ENCODE measurements at regions not wholly inside any gene's neighbourhood (a gene's known extent, or its start where the extent isn't known, plus 50 kb on each side); places are given as distances from the start of the nearest gene placed in this dataset.

GRCh38 chr2:71891719-71892422 is 255.8 kb downstream of the CYP26B1 start:
- Histone ChIP-seq H3K27ac (ENCODE audit: low read depth, low read length) (no peak overlapping the region), H3K4ac (replicated peaks; ENCODE audit: insufficient read length, low read depth, low read length) (no peak overlapping the region), H2BK5ac (ENCODE audit: low read depth, low read length) (no peak overlapping the region), H3K79me1 (ENCODE audit: low read depth, low read length) (no peaks in the 10 kb centered on the region), H3K56ac (replicated peaks; ENCODE audit: insufficient read length, low read depth, low read length) (no peak overlapping the region), H3K4me3 (ENCODE audit: extremely low read depth in 1 of 4, insufficient read depth in 2 of 4, low read depth in 3 of 4, low read length in 4 of 4) (no peak overlapping the region), H3K4me2 (ENCODE audit: insufficient read depth in 1 of 2, low read depth in 2 of 2, low read length in 2 of 2) (no peak overlapping the region), H3K23me2 (ENCODE audit: low read depth, low read length) (no peaks in the 10 kb centered on the region), H3K36me3 (ENCODE audit: control insufficient read depth in 2 of 4, insufficient read depth in 4 of 4, low read length in 3 of 4) (no peaks in the 10 kb centered on the region), H2AK5ac (ENCODE audit: low read depth, low read length) (no peak overlapping the region), H3K18ac (ENCODE audit: extremely low read depth, low read length) (no peak overlapping the region), H2AFZ (ENCODE audit: low read length) (no peak overlapping the region), H3K79me2 (ENCODE audit: control insufficient read depth in 1 of 2, insufficient read depth in 2 of 2, low read length in 2 of 2) (no peaks in the 10 kb centered on the region), H2BK15ac (ENCODE audit: low read length) (no peak overlapping the region), H4K5ac (ENCODE audit: insufficient read length, low read depth, low read length) (no peak overlapping the region), H3K23ac (ENCODE audit: insufficient read length) (no peak overlapping the region), H4K91ac (replicated peaks; ENCODE audit: insufficient read length, low read length) (no peak overlapping the region), H2BK12ac (ENCODE audit: low read depth, low read length) (no peak overlapping the region), H2BK120ac (replicated peaks; ENCODE audit: low read depth, low read length) (no peak overlapping the region), H3K4me1 (replicated peaks in 1 of 4; ENCODE audit: control insufficient read depth in 3 of 4, insufficient read depth in 4 of 4, low read length in 3 of 4) (no peaks in the 10 kb centered on the region), H3K9ac (replicated peaks in 1 of 4; ENCODE audit: extremely low read depth in 1 of 4, low read depth in 3 of 4, low read length in 3 of 4) (no peak overlapping the region), H2BK20ac (ENCODE audit: low read length) (no peak overlapping the region), H4K8ac (ENCODE audit: extremely low read depth, insufficient read depth, low read length) (no peak overlapping the region), H3K9me3 (ENCODE audit: insufficient read depth in 2 of 2, low read depth in 1 of 2, low read length in 1 of 2) (no peaks in the 10 kb centered on the region), H4K20me1 (replicated peaks in 1 of 2; ENCODE audit: control insufficient read depth in 1 of 2, insufficient read depth in 2 of 2, low read length in 2 of 2) (no peaks in the 10 kb centered on the region), H3K14ac (ENCODE audit: insufficient read length) (no peak overlapping the region), H3K27me3 (replicated peaks in 1 of 4; ENCODE audit: control insufficient read depth in 3 of 4, extremely low read depth in 1 of 4, insufficient read depth in 3 of 4, low read length in 3 of 4) (no peaks in the 10 kb centered on the region)
- TF ChIP-seq RAD21 (IDR thresholded peaks at IDR 0.05 in 1 of 2, conservative IDR thresholded peaks at IDR 0.05 in 1 of 2; ENCODE audit: low read depth in 2 of 2, low read length in 2 of 2), result no peak
- no peak for TF ChIP-seq POLR2A (IDR thresholded peaks at IDR 0.05; ENCODE audit: control extremely low read depth in 1 of 2, low read depth in 2 of 2, low read length in 2 of 2)
- TF ChIP-seq, protein P1, sequence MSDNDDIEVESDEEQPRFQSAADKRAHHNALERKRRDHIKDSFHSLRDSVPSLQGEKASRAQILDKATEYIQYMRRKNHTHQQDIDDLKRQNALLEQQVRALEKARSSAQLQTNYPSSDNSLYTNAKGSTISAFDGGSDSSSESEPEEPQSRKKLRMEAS (IDR thresholded peaks at IDR 0.05), result no peak
- TF ChIP-seq ZNF274 (IDR thresholded peaks at IDR 0.05; ENCODE audit: borderline replicate concordance, extremely low read depth, low read length), result no peak
- no peak for FAIRE-seq
- 87% methylated on average over 6 of the region's 6 CpGs; no CpG with 5 or more reads in 1 of the 2 experiments for WGBS, 2 experiments (ENCODE audit: extremely low coverage in 1 of 2, insufficient coverage in 1 of 2, insufficient read length in 1 of 2, insufficient replicate concordance in 2 of 2, low coverage in 1 of 2, low lambda C conversion rate in 2 of 2, missing lambda C conversion rate in 1 of 2)
- CTCF ChIA-PET (ENCODE audit: partially characterized antibody), result interaction anchor here (1.0 to 3.3 kb wide), 6 partner anchors 17 to 346 kb away, joined by 3 to 11 read pairs (median 3); no protein-coding TSS in a partner anchor
- no peak for DNase-seq (ENCODE audit: low read depth in 1 of 2, low spot score in 2 of 2)
- POLR2A ChIA-PET (ENCODE audit: partially characterized antibody), result no interaction called here
